ENCODE measurements at regions not wholly inside any gene's neighbourhood (a gene's known extent, or its start where the extent isn't known, plus 50 kb on each side); places are given as distances from the start of the nearest gene placed in this dataset.
A peak's percentile ranks its signal among the peaks of the same experiment; 100 is the strongest.

DNA sequence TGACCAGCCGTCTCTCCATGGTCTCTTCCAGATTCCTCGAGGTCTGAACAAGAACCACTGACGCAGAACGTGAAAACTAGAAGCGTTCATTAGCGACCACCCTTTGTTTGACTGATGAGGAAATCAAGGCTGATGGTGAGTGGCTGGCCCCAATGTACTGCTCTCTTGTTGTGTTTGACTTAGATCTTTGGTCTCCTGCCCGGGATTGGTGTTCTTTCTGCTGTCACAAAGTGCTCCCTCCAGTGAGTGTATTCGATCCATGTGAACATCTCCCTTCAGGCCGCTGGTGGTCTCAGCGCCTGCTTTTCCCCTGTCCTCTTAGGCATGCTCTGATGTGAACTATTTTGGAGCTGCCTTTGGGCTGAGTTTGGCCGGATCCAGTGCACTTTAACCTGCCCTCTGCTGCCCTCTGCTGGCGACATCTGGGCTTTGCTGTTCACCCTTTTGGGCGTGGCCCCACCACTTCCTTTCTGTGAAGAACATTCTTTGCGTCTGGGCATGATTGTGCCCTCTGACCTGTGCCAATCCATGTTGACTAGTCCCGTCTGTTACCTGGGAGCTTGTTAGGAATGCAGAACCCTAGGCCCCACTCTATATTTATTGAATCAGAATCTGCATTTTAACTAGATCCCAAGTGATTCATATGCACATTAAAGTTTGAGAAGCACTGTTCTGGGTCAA is 279.1 kb downstream of the TTC6 start (continued):
- TF ChIP-seq ZNF660 (CRISPR knock-in tag; IDR thresholded peaks at IDR 0.05; ENCODE audit: borderline replicate concordance, low read depth) (no peak; the same call in 1 of the 2 replicates), ZNF251 (CRISPR knock-in tag; IDR thresholded peaks at IDR 0.05) (no peak), KLF12 (CRISPR knock-in tag; IDR thresholded peaks at IDR 0.05; ENCODE audit: borderline replicate concordance) (peak; percentile 100), RBFOX2 (IDR thresholded peaks at IDR 0.05; ENCODE audit: low read depth, low read length) (no peak), RNF2 (conservative IDR thresholded peaks at IDR 0.05; ENCODE audit: low read depth) (no peak), ZNF550 (CRISPR knock-in tag; IDR thresholded peaks at IDR 0.05; ENCODE audit: borderline replicate concordance) (no peak), MAZ (IDR thresholded peaks at IDR 0.05; ENCODE audit: borderline replicate concordance, low read depth, low read length) (no peak), MAZ (CRISPR knock-in tag; IDR thresholded peaks at IDR 0.05; ENCODE audit: low read depth) (peak; percentile 82), BORCS8-MEF2B (CRISPR knock-in tag; IDR thresholded peaks at IDR 0.05) (no peak; the same call in 1 of the 2 replicates), ZNF788 (CRISPR knock-in tag; IDR thresholded peaks at IDR 0.05; ENCODE audit: borderline replicate concordance) (peak; percentile 71; the same call in 1 of the 2 replicates)
- TF ChIP-seq, protein P1, sequence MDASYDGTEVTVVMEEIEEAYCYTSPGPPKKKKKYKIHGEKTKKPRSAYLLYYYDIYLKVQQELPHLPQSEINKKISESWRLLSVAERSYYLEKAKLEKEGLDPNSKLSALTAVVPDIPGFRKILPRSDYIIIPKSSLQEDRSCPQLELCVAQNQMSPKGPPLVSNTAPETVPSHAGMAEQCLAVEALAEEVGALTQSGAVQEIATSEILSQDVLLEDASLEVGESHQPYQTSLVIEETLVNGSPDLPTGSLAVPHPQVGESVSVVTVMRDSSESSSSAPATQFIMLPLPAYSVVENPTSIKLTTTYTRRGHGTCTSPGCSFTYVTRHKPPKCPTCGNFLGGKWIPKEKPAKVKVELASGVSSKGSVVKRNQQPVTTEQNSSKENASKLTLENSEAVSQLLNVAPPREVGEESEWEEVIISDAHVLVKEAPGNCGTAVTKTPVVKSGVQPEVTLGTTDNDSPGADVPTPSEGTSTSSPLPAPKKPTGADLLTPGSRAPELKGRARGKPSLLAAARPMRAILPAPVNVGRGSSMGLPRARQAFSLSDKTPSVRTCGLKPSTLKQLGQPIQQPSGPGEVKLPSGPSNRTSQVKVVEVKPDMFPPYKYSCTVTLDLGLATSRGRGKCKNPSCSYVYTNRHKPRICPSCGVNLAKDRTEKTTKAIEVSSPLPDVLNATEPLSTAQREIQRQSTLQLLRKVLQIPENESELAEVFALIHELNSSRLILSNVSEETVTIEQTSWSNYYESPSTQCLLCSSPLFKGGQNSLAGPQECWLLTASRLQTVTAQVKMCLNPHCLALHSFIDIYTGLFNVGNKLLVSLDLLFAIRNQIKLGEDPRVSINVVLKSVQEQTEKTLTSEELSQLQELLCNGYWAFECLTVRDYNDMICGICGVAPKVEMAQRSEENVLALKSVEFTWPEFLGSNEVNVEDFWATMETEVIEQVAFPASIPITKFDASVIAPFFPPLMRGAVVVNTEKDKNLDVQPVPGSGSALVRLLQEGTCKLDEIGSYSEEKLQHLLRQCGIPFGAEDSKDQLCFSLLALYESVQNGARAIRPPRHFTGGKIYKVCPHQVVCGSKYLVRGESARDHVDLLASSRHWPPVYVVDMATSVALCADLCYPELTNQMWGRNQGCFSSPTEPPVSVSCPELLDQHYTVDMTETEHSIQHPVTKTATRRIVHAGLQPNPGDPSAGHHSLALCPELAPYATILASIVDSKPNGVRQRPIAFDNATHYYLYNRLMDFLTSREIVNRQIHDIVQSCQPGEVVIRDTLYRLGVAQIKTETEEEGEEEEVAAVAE (CRISPR knock-in tag; IDR thresholded peaks at IDR 0.05; ENCODE audit: borderline replicate concordance): peak; percentile 89
- TF ChIP-seq, protein P2, sequence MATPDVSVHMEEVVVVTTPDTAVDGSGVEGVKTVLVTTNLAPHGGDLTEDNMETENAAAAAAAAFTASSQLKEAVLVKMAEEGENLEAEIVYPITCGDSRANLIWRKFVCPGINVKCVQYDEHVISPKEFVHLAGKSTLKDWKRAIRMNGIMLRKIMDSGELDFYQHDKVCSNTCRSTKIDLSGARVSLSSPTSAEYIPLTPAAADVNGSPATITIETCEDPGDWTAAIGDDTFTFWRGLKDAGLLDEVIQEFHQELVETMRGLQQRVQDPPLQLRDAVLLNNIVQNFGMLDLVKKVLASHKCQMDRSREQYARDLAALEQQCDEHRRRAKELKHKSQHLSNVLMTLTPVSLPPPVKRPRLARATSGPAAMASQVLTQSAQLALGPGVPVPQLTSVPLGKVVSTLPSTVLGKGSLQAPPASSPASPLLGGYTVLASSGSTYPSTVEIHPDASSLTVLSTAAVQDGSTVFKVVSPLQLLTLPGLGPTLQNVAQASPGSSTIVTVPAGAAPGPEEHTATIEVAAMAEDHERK (CRISPR knock-in tag; IDR thresholded peaks at IDR 0.05; ENCODE audit: low read depth): no peak
- TF ChIP-seq, protein P3, sequence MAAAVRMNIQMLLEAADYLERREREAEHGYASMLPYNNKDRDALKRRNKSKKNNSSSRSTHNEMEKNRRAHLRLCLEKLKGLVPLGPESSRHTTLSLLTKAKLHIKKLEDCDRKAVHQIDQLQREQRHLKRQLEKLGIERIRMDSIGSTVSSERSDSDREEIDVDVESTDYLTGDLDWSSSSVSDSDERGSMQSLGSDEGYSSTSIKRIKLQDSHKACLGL (CRISPR knock-in tag; IDR thresholded peaks at IDR 0.05): no peak
- TF ChIP-seq, protein P4, sequence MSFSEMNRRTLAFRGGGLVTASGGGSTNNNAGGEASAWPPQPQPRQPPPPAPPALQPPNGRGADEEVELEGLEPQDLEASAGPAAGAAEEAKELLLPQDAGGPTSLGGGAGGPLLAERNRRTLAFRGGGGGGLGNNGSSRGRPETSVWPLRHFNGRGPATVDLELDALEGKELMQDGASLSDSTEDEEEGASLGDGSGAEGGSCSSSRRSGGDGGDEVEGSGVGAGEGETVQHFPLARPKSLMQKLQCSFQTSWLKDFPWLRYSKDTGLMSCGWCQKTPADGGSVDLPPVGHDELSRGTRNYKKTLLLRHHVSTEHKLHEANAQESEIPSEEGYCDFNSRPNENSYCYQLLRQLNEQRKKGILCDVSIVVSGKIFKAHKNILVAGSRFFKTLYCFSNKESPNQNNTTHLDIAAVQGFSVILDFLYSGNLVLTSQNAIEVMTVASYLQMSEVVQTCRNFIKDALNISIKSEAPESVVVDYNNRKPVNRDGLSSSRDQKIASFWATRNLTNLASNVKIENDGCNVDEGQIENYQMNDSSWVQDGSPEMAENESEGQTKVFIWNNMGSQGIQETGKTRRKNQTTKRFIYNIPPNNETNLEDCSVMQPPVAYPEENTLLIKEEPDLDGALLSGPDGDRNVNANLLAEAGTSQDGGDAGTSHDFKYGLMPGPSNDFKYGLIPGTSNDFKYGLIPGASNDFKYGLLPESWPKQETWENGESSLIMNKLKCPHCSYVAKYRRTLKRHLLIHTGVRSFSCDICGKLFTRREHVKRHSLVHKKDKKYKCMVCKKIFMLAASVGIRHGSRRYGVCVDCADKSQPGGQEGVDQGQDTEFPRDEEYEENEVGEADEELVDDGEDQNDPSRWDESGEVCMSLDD (CRISPR knock-in tag; IDR thresholded peaks at IDR 0.05; ENCODE audit: borderline replicate concordance): no peak
- TF ChIP-seq, protein P5, sequence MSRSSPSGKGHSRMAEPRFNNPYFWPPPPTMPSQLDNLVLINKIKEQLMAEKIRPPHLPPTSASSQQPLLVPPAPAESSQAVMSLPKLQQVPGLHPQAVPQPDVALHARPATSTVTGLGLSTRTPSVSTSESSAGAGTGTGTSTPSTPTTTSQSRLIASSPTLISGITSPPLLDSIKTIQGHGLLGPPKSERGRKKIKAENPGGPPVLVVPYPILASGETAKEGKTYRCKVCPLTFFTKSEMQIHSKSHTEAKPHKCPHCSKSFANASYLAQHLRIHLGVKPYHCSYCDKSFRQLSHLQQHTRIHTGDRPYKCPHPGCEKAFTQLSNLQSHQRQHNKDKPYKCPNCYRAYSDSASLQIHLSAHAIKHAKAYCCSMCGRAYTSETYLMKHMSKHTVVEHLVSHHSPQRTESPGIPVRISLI (CRISPR knock-in tag; IDR thresholded peaks at IDR 0.05; ENCODE audit: borderline replicate concordance): peak; percentile 81; the same call in 1 of the 2 replicates
- TF ChIP-seq, protein P6, sequence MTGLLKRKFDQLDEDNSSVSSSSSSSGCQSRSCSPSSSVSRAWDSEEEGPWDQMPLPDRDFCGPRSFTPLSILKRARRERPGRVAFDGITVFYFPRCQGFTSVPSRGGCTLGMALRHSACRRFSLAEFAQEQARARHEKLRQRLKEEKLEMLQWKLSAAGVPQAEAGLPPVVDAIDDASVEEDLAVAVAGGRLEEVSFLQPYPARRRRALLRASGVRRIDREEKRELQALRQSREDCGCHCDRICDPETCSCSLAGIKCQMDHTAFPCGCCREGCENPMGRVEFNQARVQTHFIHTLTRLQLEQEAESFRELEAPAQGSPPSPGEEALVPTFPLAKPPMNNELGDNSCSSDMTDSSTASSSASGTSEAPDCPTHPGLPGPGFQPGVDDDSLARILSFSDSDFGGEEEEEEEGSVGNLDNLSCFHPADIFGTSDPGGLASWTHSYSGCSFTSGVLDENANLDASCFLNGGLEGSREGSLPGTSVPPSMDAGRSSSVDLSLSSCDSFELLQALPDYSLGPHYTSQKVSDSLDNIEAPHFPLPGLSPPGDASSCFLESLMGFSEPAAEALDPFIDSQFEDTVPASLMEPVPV (CRISPR knock-in tag; IDR thresholded peaks at IDR 0.05): 0 out of 2 replicates have a peak, but pooled peaks have one; percentile 4
